Smooth muscle cell (in vitro differentiated cells): ENCODE measurements at regions not wholly inside any gene's neighbourhood (a gene's known extent, or its start where the extent isn't known, plus 50 kb on each side); places are given as distances from the start of the nearest gene placed in this dataset.

Experiments used
- DNase-seq: peaks from one replicate; lab custom pipeline; 2025; ENCODE audit not compliant: unreplicated experiment; lab: John Stamatoyannopoulos, UW
- H2AFZ ChIP-seq: fragments of 200-600 bp; sonication (generic); 2 replicates; pipeline ENCODE4 v1.6.0; 2016; ENCODE audit warnings: antibody characterized with exemption, low read depth, mild to moderate bottlenecking
- H3F3A ChIP-seq: fragments of 200-600 bp; sonication (generic); 2 replicates; pipeline ENCODE4 v1.6.0; 2017; ENCODE audit warnings: antibody characterized with exemption, low read depth
- H3K27ac ChIP-seq: fragments of 200-600 bp; sonication (generic); 2 replicates; pipeline ENCODE4 v1.5.1; 2016; ENCODE audit warnings: low read depth, mild to moderate bottlenecking
- H3K27me3 ChIP-seq: fragments of 200-600 bp; sonication (generic); 2 replicates; pipeline ENCODE4 v1.6.1; 2016; ENCODE audit warnings: low read depth, mild to moderate bottlenecking
- H3K36me3 ChIP-seq: fragments of 200-600 bp; sonication (generic); 2 replicates; pipeline ENCODE4 v1.5.1; 2016; ENCODE audit warnings: low read depth
- H3K4me1 ChIP-seq: fragments of 200-600 bp; sonication (generic); 2 replicates; pipeline ENCODE4 v1.5.1; 2016; ENCODE audit warnings: low read depth
- H3K4me2 ChIP-seq: fragments of 200-600 bp; sonication (generic); 2 replicates; pipeline ENCODE4 v1.6.0; 2016; ENCODE audit warnings: mild to moderate bottlenecking
- H3K4me3 ChIP-seq: fragments of 200-600 bp; sonication (generic); 2 replicates; pipeline ENCODE4 v1.5.1; 2016; ENCODE audit warnings: mild to moderate bottlenecking
- H3K79me2 ChIP-seq: fragments of 200-600 bp; sonication (generic); 2 replicates; pipeline ENCODE4 v1.6.0; 2016; ENCODE audit warnings: low read depth, mild to moderate bottlenecking
- H3K9ac ChIP-seq: fragments of 200-600 bp; sonication (generic); 2 replicates; pipeline ENCODE4 v1.6.0; 2016; ENCODE audit warnings: low read depth
- H3K9me3 ChIP-seq: fragments of 200-600 bp; sonication (generic); replicated peaks from 2 replicates; pipeline ENCODE4 v1.5.1; 2016; ENCODE audit warnings: low read depth
- H4K20me1 ChIP-seq: fragments of 200-600 bp; sonication (generic); 2 replicates; pipeline ENCODE4 v1.6.0; 2016; ENCODE audit warnings: low read depth
- CTCF ChIP-seq: fragments of 200-600 bp; sonication (generic); IDR thresholded peaks from 2 replicates; pipeline ENCODE4 v1.5.1; 2017; ENCODE audit warnings: borderline replicate concordance, mild to moderate bottlenecking, antibody characterized with exemption; ENCODE audit not compliant: insufficient read depth, poor library complexity, severe bottlenecking
- WGBS: methylation state at CpG from one replicate; pipeline ENCODE4 v1.1.7; 2016; ENCODE audit warnings: low lambda C conversion rate; 5-methylcytosine and 5-hydroxymethylcytosine counted together

- no peaks in the 10 kb centered on the region for H3F3A ChIP-seq
- H4K20me1 ChIP-seq, result no peaks in the 10 kb centered on the region
- H3K4me2 ChIP-seq, result no peak overlapping the region
- H3K4me1 ChIP-seq, result no peaks in the 10 kb centered on the region
- peaks cover 17% of the 10 kb centered on the region for H3K9me3 ChIP-seq
- DNase-seq, result no peak
- no peak overlapping the region for H3K9ac ChIP-seq
- H2AFZ ChIP-seq, result no peak overlapping the region
- TF ChIP-seq CTCF, result no peak
- no peak overlapping the region for H3K4me3 ChIP-seq
- H3K27ac ChIP-seq, result no peak overlapping the region
- H3K79me2 ChIP-seq, result no peaks in the 10 kb centered on the region
- H3K36me3 ChIP-seq, result no peaks in the 10 kb centered on the region
- 100% methylated on average over 2 of the region's 2 CpGs for WGBS
- H3K27me3 ChIP-seq, result no peaks in the 10 kb centered on the region
Observed at GRCh38 chr2:21683838-21684237, 560.1 kb downstream of the TDRD15 start.

DNA sequence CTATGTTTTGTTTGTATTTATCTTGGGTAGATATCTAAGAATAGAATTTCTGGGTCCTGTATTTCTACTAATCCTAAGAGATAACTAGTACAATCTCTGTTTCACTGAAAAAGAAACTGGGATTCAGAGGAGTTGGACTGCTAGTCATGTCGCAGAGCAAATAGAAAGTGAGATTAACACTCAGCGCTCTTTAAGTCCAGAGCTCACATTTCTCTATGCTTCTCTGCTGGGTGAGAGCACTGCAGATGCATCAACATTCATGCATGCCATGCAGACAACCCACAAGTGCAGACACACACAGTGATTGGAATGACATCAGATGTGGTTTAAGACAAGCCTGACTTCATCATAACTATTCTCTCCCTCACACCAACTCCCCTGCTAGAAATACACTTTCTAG, 563.8 kb downstream of the TDRD15 start:
- H3K9ac ChIP-seq, result no peak overlapping the region
- no peaks in the 10 kb centered on the region for H3K27me3 ChIP-seq
- no peak for DNase-seq
- WGBS, result 20% methylated on average over 2 of the region's 2 CpGs
- no peak overlapping the region for H3K4me3 ChIP-seq
- no peaks in the 10 kb centered on the region for H3K79me2 ChIP-seq
- H3F3A ChIP-seq, result no peaks in the 10 kb centered on the region
- no peaks in the 10 kb centered on the region for H3K36me3 ChIP-seq
- no peak overlapping the region for H2AFZ ChIP-seq
- no peaks in the 10 kb centered on the region for H3K4me1 ChIP-seq
- no peaks in the 10 kb centered on the region for H4K20me1 ChIP-seq
- H3K27ac ChIP-seq, result no peak overlapping the region
- no peak for TF ChIP-seq CTCF
- H3K4me2 ChIP-seq, result peak overlapping the region; percentile 53
- H3K9me3 ChIP-seq, result peaks cover 4% of the 10 kb centered on the region

DNA sequence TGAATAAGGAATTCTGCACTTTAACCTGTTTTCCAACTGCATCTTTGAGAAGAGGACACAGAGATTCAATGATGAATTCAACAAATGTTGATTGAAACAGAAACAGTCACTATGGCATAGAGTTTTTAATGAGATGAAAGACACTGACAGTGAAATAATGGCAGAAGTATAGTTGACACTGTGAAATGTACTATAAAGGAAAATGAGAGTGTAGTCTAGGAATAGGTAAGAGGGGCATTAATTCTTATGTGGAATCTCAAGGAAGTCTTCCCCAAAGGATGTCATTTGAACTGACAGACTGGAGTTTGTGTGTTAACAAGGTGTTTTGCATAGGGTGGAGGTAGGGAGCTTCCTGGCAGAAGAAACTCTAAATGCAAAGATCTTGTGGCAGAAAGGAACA, 566.2 kb downstream of the TDRD15 start:
- no peaks in the 10 kb centered on the region for H3K27me3 ChIP-seq
- no peak for DNase-seq
- H3K4me1 ChIP-seq, result no peaks in the 10 kb centered on the region
- H3K4me2 ChIP-seq, result no peak overlapping the region
- H3K9me3 ChIP-seq, result no peaks in the 10 kb centered on the region
- H2AFZ ChIP-seq, result no peak overlapping the region
- no peaks in the 10 kb centered on the region for H4K20me1 ChIP-seq
- H3K4me3 ChIP-seq, result no peak overlapping the region
- TF ChIP-seq CTCF, result no peak
- H3F3A ChIP-seq, result no peaks in the 10 kb centered on the region
- H3K27ac ChIP-seq, result no peak overlapping the region
- no peaks in the 10 kb centered on the region for H3K36me3 ChIP-seq
- no peak overlapping the region for H3K9ac ChIP-seq
- no peaks in the 10 kb centered on the region for H3K79me2 ChIP-seq

- Histone ChIP-seq H3K27ac (no peak overlapping the region), H2AFZ (no peak overlapping the region), H3K9me3 (no peaks in the 10 kb centered on the region), H3F3A (no peaks in the 10 kb centered on the region), H3K4me2 (no peak overlapping the region), H3K36me3 (no peaks in the 10 kb centered on the region), H3K4me3 (no peak overlapping the region), H3K79me2 (no peaks in the 10 kb centered on the region), H3K9ac (no peak overlapping the region), H4K20me1 (no peaks in the 10 kb centered on the region), H3K4me1 (no peaks in the 10 kb centered on the region), H3K27me3 (no peaks in the 10 kb centered on the region)
- no peak for DNase-seq
- no peak for TF ChIP-seq CTCF
Observed at GRCh38 chr2:21693081-21693480, 569.3 kb downstream of the TDRD15 start.
